ENCODE measurements at regions not wholly inside any gene's neighbourhood (a gene's known extent, or its start where the extent isn't known, plus 50 kb on each side); places are given as distances from the start of the nearest gene placed in this dataset.

DNA sequence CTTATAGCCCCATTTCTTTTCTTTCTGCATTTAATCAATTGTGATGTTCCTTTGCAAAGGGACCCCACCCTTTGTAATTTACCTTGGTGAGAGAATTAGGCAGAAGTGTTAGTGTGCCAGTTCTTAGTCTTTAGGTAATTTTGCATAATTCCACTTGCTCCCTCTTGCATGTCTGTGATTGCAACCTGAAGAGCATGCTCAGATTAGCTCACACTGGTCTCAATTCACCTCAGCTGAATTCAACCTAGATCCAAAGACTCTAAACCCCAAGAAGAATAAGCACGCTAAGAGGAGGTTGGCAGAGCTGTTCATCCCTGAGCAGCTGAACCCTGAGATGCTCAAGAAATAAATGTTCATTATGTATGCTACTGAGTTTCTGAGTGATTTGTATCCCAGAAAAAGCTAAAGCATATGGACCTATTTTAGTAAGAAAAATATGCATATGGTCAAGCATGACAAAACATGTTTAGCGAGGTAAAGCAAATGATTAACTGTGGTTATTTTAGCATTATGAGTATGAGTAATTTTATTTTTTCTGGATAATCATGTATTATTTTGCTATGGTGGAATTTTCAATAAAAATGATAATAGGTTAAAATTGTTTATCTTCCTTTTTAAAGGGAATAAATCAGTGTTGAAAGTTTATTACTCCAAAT, 299.2 kb upstream of the ZSWIM2 start:
- no peak for DNase-seq (ENCODE audit: low spot score in 2 of 2)
- intact Hi-C loops (cut with DNase I; ENCODE audit: low total_unique reads) = no loop called here
- TF ChIP-seq, protein P1, sequence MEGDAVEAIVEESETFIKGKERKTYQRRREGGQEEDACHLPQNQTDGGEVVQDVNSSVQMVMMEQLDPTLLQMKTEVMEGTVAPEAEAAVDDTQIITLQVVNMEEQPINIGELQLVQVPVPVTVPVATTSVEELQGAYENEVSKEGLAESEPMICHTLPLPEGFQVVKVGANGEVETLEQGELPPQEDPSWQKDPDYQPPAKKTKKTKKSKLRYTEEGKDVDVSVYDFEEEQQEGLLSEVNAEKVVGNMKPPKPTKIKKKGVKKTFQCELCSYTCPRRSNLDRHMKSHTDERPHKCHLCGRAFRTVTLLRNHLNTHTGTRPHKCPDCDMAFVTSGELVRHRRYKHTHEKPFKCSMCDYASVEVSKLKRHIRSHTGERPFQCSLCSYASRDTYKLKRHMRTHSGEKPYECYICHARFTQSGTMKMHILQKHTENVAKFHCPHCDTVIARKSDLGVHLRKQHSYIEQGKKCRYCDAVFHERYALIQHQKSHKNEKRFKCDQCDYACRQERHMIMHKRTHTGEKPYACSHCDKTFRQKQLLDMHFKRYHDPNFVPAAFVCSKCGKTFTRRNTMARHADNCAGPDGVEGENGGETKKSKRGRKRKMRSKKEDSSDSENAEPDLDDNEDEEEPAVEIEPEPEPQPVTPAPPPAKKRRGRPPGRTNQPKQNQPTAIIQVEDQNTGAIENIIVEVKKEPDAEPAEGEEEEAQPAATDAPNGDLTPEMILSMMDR (IDR thresholded peaks at IDR 0.05) = no peak
- TF ChIP-seq POLR2A (IDR thresholded peaks at IDR 0.05) = no peak
- WGBS, 2 donors = 29% methylated on average over 2 of the region's 2 CpGs
- no peak overlapping the region for H3K4me3 ChIP-seq (ENCODE audit: low read depth, poor library complexity, severe bottlenecking)

DNA sequence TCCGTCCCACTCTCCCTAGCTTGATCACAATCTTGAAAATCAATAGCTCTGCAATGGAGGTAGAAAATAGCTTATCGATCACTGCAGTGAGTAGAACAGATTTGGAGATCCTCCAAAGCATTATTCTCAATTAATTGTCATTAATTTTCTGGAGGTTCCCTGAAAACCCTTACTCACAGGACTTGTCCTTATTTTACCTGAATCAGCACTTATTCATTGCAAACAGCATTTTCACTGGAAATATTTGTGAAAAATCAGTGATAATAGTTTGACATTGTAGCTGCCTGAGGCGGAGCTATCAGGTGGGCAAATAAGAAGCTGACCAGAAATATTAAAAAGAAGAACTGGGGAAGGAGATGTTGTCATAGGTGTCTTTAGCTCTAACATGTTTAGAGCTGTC, 294.6 kb upstream of the ZSWIM2 start:
- H3K4me3 ChIP-seq (ENCODE audit: low read depth, poor library complexity, severe bottlenecking) = no peak overlapping the region
- intact Hi-C loops (cut with DNase I; ENCODE audit: low total_unique reads) = no loop called here
- DNase-seq (ENCODE audit: low spot score in 2 of 2) = no peak
- 88 to 91% methylated on average over 3 of the region's 3 CpGs for WGBS, 2 donors
- TF ChIP-seq, protein P1 (IDR thresholded peaks at IDR 0.05) = no peak
- no peak for TF ChIP-seq POLR2A (IDR thresholded peaks at IDR 0.05)

DNA sequence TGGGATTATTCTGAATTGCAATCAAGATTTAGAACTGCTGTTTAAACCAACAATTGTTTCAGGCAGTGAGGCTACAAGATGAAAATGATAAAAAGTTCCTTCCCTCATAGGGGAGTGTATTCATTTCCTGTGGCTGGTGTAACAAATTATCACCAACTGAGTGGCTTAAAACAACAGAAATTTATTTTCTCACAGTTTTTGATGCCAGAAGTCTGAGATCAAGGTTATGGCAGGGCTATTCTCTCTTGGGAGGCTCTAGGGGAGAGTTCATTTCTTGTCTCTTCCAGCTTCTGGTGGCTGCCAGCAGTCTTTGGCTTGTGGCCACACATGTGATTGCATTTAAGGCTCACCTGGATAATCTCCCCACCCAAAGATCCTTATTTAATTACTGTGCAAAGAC, 290.5 kb upstream of the ZSWIM2 start:
- no peak overlapping the region for H3K4me3 ChIP-seq (ENCODE audit: low read depth, poor library complexity, severe bottlenecking)
- no peak for TF ChIP-seq POLR2A (IDR thresholded peaks at IDR 0.05)
- TF ChIP-seq, protein P1 (IDR thresholded peaks at IDR 0.05) = no peak
- intact Hi-C loops (cut with DNase I; ENCODE audit: low total_unique reads) = no loop called here
- DNase-seq (ENCODE audit: low spot score in 2 of 2) = no peak

DNA sequence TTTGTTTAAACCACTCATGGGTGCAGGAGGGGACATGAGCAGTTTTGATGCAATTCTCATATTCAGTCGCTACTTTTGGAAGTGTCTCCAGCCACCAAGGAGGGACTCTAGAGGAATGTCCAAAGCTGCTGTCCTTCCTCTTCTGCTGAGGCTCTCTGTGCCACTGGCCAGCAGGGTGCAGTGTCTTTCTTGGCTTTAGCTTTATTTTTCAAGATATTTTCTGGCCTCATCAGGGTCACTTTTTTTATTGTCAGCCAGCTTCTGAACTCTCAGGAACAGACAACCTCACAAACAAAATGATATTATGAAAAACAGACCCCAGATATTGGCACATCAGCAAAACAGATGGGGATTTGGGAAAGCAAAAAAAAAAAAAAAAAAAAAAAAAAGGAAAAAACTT, 289.3 kb upstream of the ZSWIM2 start:
- no peak for DNase-seq (ENCODE audit: low spot score in 2 of 2)
- intact Hi-C loops (cut with DNase I; ENCODE audit: low total_unique reads) = no loop called here
- no peak for TF ChIP-seq POLR2A (IDR thresholded peaks at IDR 0.05)
- TF ChIP-seq, protein P1 (IDR thresholded peaks at IDR 0.05) = no peak
- 21 to 22% methylated on average over 1 of the region's 1 CpG for WGBS, 2 donors
- no peak overlapping the region for H3K4me3 ChIP-seq (ENCODE audit: low read depth, poor library complexity, severe bottlenecking)

DNA sequence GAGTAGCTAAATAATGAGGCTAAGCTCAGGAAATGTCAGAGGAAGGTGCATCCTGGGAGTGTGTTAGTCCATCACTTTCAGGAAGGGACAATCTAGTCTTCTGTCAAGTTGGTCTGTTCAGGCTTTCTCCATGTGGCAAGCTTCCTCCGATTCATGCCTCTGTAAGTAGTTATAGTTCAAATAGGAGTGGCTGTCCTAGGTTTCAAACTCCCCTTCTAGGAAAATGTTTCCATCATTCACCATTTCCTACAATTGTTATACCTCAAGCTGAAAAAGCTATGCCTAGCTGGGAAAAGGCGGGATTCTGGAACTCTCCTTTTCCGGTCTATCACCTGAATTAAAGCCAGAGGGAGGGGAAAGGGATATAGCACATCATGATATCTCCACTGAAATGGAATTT, 287.7 kb upstream of the ZSWIM2 start:
- 83 to 89% methylated on average over 3 of the region's 3 CpGs for WGBS, 2 donors
- intact Hi-C loops (cut with DNase I; ENCODE audit: low total_unique reads) = no loop called here
- no peak for TF ChIP-seq POLR2A (IDR thresholded peaks at IDR 0.05)
- TF ChIP-seq, protein P1 (IDR thresholded peaks at IDR 0.05) = no peak
- no peak overlapping the region for H3K4me3 ChIP-seq (ENCODE audit: low read depth, poor library complexity, severe bottlenecking)
- DNase-seq (ENCODE audit: low spot score in 2 of 2) = no peak

DNA sequence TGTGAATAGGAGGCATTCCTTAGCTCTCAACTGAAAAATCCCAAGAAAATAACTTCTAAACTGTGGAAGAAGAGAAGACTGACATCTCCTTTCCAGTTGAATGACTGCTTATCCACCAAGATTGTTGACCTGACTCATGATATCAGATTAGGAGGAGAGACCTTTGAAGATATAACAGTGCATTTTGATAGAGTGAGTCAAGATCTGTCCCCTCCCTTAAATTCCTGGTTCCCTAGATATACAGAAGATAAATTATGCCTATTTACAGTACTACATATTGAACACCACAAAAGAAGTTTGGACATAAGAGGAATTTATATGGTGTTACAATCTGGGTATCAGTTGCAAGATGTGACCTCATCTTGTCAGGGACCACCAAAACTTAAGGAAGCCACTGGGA, 285.3 kb upstream of the ZSWIM2 start:
- TF ChIP-seq, protein P1 (IDR thresholded peaks at IDR 0.05) = no peak
- TF ChIP-seq POLR2A (IDR thresholded peaks at IDR 0.05) = no peak
- intact Hi-C loops (cut with DNase I; ENCODE audit: low total_unique reads) = no loop called here
- no peak overlapping the region for H3K4me3 ChIP-seq (ENCODE audit: low read depth, poor library complexity, severe bottlenecking)
- DNase-seq (ENCODE audit: low spot score in 2 of 2) = no peak
